ENCODE measurements at regions not wholly inside any gene's neighbourhood (a gene's known extent, or its start where the extent isn't known, plus 50 kb on each side); places are given as distances from the start of the nearest gene placed in this dataset.

DNA sequence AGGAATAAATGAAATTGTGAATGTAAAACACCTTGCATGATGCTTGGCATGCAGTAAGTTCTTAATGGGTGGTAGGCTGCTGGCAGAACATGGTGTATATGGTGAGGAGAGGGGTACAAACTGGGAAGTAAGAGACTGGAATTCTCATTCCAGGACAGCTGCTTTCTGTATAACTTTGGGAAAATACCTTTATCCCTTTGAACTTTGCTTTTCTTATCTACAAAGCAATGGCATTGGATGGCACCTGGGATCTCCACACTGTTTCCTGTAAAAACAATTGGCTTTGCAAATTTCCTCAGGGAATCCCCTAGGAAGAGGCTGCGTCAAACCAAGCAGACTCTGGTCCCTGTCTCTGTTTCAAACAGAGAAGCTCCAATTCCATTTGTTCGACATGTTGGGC is 100.7 kb upstream of the SLC4A7 start:
- TF ChIP-seq, protein P1, sequence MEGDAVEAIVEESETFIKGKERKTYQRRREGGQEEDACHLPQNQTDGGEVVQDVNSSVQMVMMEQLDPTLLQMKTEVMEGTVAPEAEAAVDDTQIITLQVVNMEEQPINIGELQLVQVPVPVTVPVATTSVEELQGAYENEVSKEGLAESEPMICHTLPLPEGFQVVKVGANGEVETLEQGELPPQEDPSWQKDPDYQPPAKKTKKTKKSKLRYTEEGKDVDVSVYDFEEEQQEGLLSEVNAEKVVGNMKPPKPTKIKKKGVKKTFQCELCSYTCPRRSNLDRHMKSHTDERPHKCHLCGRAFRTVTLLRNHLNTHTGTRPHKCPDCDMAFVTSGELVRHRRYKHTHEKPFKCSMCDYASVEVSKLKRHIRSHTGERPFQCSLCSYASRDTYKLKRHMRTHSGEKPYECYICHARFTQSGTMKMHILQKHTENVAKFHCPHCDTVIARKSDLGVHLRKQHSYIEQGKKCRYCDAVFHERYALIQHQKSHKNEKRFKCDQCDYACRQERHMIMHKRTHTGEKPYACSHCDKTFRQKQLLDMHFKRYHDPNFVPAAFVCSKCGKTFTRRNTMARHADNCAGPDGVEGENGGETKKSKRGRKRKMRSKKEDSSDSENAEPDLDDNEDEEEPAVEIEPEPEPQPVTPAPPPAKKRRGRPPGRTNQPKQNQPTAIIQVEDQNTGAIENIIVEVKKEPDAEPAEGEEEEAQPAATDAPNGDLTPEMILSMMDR (IDR thresholded peaks at IDR 0.05; ENCODE audit: low read depth, low read length, missing input control): no peak
- TF ChIP-seq TAF1 (conservative IDR thresholded peaks at IDR 0.05) (no peak), JUND (IDR thresholded peaks at IDR 0.05) (no peak), HNF4A (conservative IDR thresholded peaks at IDR 0.05) (peak in 1 of 2 donors; percentile 46), RAD21 (IDR thresholded peaks at IDR 0.05) (no peak), NR2F2 (IDR thresholded peaks at IDR 0.05) (no peak), EGR1 (IDR thresholded peaks at IDR 0.05; ENCODE audit: low read depth in 2 of 2) (no peak), RXRA (IDR thresholded peaks at IDR 0.05) (no peak), ZBTB33 (IDR thresholded peaks at IDR 0.05) (no peak)
- TF ChIP-seq, protein P2, sequence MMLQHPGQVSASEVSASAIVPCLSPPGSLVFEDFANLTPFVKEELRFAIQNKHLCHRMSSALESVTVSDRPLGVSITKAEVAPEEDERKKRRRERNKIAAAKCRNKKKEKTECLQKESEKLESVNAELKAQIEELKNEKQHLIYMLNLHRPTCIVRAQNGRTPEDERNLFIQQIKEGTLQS (IDR thresholded peaks at IDR 0.05): no peak
- TF ChIP-seq, protein P3, sequence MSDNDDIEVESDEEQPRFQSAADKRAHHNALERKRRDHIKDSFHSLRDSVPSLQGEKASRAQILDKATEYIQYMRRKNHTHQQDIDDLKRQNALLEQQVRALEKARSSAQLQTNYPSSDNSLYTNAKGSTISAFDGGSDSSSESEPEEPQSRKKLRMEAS (IDR thresholded peaks at IDR 0.05): no peak
- TF ChIP-seq, protein P4, sequence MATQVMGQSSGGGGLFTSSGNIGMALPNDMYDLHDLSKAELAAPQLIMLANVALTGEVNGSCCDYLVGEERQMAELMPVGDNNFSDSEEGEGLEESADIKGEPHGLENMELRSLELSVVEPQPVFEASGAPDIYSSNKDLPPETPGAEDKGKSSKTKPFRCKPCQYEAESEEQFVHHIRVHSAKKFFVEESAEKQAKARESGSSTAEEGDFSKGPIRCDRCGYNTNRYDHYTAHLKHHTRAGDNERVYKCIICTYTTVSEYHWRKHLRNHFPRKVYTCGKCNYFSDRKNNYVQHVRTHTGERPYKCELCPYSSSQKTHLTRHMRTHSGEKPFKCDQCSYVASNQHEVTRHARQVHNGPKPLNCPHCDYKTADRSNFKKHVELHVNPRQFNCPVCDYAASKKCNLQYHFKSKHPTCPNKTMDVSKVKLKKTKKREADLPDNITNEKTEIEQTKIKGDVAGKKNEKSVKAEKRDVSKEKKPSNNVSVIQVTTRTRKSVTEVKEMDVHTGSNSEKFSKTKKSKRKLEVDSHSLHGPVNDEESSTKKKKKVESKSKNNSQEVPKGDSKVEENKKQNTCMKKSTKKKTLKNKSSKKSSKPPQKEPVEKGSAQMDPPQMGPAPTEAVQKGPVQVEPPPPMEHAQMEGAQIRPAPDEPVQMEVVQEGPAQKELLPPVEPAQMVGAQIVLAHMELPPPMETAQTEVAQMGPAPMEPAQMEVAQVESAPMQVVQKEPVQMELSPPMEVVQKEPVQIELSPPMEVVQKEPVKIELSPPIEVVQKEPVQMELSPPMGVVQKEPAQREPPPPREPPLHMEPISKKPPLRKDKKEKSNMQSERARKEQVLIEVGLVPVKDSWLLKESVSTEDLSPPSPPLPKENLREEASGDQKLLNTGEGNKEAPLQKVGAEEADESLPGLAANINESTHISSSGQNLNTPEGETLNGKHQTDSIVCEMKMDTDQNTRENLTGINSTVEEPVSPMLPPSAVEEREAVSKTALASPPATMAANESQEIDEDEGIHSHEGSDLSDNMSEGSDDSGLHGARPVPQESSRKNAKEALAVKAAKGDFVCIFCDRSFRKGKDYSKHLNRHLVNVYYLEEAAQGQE (IDR thresholded peaks at IDR 0.05): no peak

All from liver (tissue), 3 donors.